Tibial nerve (tissue), 3 donors: ENCODE measurements at regions not wholly inside any gene's neighbourhood (a gene's known extent, or its start where the extent isn't known, plus 50 kb on each side); places are given as distances from the start of the nearest gene placed in this dataset.

Source experiments
- POLR2A ChIP-seq, 2 donors: fragments of 450-650 bp; IDR thresholded peaks; one replicate each; pipeline ENCODE4 v1.6.1; 2017; ENCODE audit warnings: antibody characterized with exemption in 2 of 2, mild to moderate bottlenecking in 2 of 2, moderate library complexity in 2 of 2
- TF ChIP-seq, protein P1 (sequence below), 5 experiments: fragments of 200-600 bp in 3 of 5; fragments of 450-650 bp in 2 of 5; sonication (generic) in 3 of 5; IDR thresholded peaks; one replicate each; pipeline ENCODE4 v1.5.1; 2016 to 2019; ENCODE audit warnings: antibody characterized with exemption in 5 of 5, mild to moderate bottlenecking in 3 of 5, moderate library complexity in 2 of 5

DNA sequence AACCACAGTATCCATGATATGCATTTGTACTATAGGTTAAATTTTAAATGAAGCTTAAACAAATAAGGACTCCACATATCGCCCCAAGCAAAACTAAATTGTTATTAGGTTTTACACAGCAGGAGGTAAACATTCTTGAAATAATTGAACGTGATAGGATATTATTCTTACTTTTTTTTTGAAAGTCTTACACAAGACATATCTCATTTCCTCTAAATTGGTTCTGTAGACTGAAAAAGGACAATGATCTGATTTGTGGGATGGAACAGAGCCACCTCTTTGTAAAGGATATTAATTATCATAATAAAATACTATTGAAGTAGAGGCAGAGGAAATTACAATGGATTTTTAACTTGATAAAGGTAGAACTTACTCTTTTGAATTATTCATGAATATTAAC, 155.1 kb upstream of the SEMA3D start:
- TF ChIP-seq, protein P1, sequence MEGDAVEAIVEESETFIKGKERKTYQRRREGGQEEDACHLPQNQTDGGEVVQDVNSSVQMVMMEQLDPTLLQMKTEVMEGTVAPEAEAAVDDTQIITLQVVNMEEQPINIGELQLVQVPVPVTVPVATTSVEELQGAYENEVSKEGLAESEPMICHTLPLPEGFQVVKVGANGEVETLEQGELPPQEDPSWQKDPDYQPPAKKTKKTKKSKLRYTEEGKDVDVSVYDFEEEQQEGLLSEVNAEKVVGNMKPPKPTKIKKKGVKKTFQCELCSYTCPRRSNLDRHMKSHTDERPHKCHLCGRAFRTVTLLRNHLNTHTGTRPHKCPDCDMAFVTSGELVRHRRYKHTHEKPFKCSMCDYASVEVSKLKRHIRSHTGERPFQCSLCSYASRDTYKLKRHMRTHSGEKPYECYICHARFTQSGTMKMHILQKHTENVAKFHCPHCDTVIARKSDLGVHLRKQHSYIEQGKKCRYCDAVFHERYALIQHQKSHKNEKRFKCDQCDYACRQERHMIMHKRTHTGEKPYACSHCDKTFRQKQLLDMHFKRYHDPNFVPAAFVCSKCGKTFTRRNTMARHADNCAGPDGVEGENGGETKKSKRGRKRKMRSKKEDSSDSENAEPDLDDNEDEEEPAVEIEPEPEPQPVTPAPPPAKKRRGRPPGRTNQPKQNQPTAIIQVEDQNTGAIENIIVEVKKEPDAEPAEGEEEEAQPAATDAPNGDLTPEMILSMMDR (IDR thresholded peaks at IDR 0.05): no peak
- no peak for TF ChIP-seq POLR2A (IDR thresholded peaks at IDR 0.05)
